ENCODE measurements at regions not wholly inside any gene's neighbourhood (a gene's known extent, or its start where the extent isn't known, plus 50 kb on each side); places are given as distances from the start of the nearest gene placed in this dataset.

DNA sequence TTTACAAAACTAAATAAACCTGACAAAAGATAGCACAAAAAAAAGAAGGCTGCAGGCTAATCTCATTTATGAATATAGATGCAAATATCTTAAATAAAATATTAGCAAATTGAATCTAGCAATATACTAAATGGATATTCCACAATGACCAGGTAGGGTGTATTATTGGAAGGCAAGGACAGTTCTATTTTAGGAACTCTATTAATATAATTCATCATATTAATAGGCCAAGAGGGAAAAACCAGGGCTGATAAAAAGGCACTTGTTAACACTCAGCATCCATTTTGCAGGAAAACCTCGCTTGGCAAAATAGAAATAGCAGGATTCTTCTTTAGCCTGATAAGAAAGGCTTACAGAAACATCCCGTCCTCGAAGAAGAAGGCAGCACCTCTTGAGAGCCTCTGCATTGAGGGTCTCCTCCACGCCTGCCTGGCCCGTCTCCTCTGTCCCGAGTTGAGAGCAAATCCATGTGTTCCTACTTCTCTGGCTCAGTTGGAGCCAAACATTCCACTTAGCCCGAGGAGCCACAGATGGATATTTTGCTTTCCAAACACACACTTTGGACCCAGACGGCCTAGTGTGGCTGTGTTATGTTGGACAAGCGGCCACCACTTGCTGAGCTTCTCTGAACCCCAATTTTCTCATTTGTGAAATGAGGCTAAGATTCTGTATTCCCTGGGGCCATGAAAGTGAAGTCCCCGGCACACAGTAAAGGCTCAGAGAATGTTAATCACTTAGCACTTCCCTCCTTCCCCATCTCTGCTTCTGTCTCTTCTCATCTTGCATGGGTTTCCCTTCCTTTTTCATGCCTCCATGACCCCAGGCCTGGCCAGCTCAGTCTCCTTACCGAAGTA, 181.8 kb upstream of the MVB12B start:
- POLR2A ChIA-PET: no interaction called here
- intact Hi-C loops (cut with micrococcal nuclease): no loop called here
- CTCF ChIA-PET (ENCODE audit: low intra/inter-chr PET ratio): no interaction called here

More for the DNA sequence above, 181.8 kb upstream of the MVB12B start:
- Histone ChIP-seq H3K9me3 (replicated peaks; ENCODE audit: control insufficient read depth, insufficient read depth, low read depth, low read length) (no peaks in the 10 kb centered on the region), H3K79me2 (ENCODE audit: control insufficient read depth, insufficient read depth, low read length) (no peaks in the 10 kb centered on the region), H3K9ac (ENCODE audit: insufficient read depth in 1 of 2, low read depth in 2 of 2, low read length in 2 of 2) (no peak overlapping the region), H3K27me3 (ENCODE audit: control insufficient read depth in 2 of 2, insufficient read depth in 2 of 2, low read length in 2 of 2) (peaks cover 12 to 37% of the 10 kb centered on the region in 2 experiments; a peak in 4 of 5 replicates), H3K9me1 (ENCODE audit: control insufficient read depth, insufficient read depth, low read length) (no peaks in the 10 kb centered on the region), H4K20me1 (replicated peaks; ENCODE audit: control insufficient read depth, insufficient read depth, low read length) (0 out of 2 replicates have a peak, but pooled peaks cover 3% of the 10 kb centered on the region), H3K27ac (ENCODE audit: extremely low read depth, low read depth, low read length) (no peak overlapping the region), H3K4me3 (no peak overlapping the region), H2AFZ (ENCODE audit: low read depth, low read length) (no peak overlapping the region), H3K4me1 (replicated peaks in 1 of 2; ENCODE audit: control insufficient read depth in 2 of 2, insufficient read depth in 2 of 2, low read length in 2 of 2) (no peaks in the 10 kb centered on the region), H3K4me2 (ENCODE audit: insufficient read depth, low read length) (no peak overlapping the region), H3K36me3 (ENCODE audit: control insufficient read depth, insufficient read depth, low read length) (no peaks in the 10 kb centered on the region)
- ATAC-seq (no peak), DNase-seq (ENCODE audit: extremely low read depth in 1 of 4, low spot score in 3 of 4) (no peak), FAIRE-seq (no peak)
- in situ Hi-C loops (cut with MboI): no loop called here
- no TSS peak for BruUV-seq (replicated peaks)
- TF ChIP-seq MECOM (CRISPR knock-in tag; IDR thresholded peaks at IDR 0.05): no peak
- TF ChIP-seq, protein P1, sequence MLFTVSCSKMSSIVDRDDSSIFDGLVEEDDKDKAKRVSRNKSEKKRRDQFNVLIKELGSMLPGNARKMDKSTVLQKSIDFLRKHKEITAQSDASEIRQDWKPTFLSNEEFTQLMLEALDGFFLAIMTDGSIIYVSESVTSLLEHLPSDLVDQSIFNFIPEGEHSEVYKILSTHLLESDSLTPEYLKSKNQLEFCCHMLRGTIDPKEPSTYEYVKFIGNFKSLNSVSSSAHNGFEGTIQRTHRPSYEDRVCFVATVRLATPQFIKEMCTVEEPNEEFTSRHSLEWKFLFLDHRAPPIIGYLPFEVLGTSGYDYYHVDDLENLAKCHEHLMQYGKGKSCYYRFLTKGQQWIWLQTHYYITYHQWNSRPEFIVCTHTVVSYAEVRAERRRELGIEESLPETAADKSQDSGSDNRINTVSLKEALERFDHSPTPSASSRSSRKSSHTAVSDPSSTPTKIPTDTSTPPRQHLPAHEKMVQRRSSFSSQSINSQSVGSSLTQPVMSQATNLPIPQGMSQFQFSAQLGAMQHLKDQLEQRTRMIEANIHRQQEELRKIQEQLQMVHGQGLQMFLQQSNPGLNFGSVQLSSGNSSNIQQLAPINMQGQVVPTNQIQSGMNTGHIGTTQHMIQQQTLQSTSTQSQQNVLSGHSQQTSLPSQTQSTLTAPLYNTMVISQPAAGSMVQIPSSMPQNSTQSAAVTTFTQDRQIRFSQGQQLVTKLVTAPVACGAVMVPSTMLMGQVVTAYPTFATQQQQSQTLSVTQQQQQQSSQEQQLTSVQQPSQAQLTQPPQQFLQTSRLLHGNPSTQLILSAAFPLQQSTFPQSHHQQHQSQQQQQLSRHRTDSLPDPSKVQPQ (CRISPR knock-in tag; IDR thresholded peaks at IDR 0.05; ENCODE audit: borderline replicate concordance): no peak
- no peak for TF ChIP-seq PML (IDR thresholded peaks at IDR 0.05; ENCODE audit: low read length)
- no peak for TF ChIP-seq ZBTB8A (IDR thresholded peaks at IDR 0.05; ENCODE audit: partially characterized antibody)
- no peak for TF ChIP-seq NCOA4 (IDR thresholded peaks at IDR 0.05; ENCODE audit: partially characterized antibody)
- no peak for TF ChIP-seq GTF2F1 (IDR thresholded peaks at IDR 0.05; ENCODE audit: low read depth, low read length)
- TF ChIP-seq TRIM28 (IDR thresholded peaks at IDR 0.05): no peak
- TF ChIP-seq, protein P2, sequence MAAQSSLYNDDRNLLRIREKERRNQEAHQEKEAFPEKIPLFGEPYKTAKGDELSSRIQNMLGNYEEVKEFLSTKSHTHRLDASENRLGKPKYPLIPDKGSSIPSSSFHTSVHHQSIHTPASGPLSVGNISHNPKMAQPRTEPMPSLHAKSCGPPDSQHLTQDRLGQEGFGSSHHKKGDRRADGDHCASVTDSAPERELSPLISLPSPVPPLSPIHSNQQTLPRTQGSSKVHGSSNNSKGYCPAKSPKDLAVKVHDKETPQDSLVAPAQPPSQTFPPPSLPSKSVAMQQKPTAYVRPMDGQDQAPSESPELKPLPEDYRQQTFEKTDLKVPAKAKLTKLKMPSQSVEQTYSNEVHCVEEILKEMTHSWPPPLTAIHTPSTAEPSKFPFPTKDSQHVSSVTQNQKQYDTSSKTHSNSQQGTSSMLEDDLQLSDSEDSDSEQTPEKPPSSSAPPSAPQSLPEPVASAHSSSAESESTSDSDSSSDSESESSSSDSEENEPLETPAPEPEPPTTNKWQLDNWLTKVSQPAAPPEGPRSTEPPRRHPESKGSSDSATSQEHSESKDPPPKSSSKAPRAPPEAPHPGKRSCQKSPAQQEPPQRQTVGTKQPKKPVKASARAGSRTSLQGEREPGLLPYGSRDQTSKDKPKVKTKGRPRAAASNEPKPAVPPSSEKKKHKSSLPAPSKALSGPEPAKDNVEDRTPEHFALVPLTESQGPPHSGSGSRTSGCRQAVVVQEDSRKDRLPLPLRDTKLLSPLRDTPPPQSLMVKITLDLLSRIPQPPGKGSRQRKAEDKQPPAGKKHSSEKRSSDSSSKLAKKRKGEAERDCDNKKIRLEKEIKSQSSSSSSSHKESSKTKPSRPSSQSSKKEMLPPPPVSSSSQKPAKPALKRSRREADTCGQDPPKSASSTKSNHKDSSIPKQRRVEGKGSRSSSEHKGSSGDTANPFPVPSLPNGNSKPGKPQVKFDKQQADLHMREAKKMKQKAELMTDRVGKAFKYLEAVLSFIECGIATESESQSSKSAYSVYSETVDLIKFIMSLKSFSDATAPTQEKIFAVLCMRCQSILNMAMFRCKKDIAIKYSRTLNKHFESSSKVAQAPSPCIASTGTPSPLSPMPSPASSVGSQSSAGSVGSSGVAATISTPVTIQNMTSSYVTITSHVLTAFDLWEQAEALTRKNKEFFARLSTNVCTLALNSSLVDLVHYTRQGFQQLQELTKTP (IDR thresholded peaks at IDR 0.05; ENCODE audit: low read depth in 1 of 2, partially characterized antibody in 2 of 2): no peak
- no peak for TF ChIP-seq ZNF274 (IDR thresholded peaks at IDR 0.05; ENCODE audit: borderline replicate concordance, low read depth, low read length)
- no peak for TF ChIP-seq NFRKB (IDR thresholded peaks at IDR 0.05; ENCODE audit: low read depth)
- TF ChIP-seq, protein P3, sequence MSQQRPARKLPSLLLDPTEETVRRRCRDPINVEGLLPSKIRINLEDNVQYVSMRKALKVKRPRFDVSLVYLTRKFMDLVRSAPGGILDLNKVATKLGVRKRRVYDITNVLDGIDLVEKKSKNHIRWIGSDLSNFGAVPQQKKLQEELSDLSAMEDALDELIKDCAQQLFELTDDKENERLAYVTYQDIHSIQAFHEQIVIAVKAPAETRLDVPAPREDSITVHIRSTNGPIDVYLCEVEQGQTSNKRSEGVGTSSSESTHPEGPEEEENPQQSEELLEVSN (IDR thresholded peaks at IDR 0.05; ENCODE audit: borderline replicate concordance in 1 of 2, extremely low read depth in 1 of 2, insufficient read depth in 1 of 2, insufficient read length in 1 of 2, low read depth in 1 of 2, low read length in 1 of 2, poor library complexity in 1 of 2, severe bottlenecking in 1 of 2): no peak
- no peak for TF ChIP-seq ARID2 (IDR thresholded peaks at IDR 0.05)
- WGBS (ENCODE audit: insufficient coverage, low coverage, missing lambda C conversion rate): 0% methylated on average over 11 of the region's 11 CpGs

Data from K562 (cell line).